IMR-90 (cell line): ENCODE measurements at regions not wholly inside any gene's neighbourhood (a gene's known extent, or its start where the extent isn't known, plus 50 kb on each side); places are given as distances from the start of the nearest gene placed in this dataset.

Source experiments
- ATAC-seq: fragments of 200-7000 bp; cut with Tn5 transposase; 2 replicates; pipeline ENCODE4 v1.9.1; 2020; ENCODE audit warnings: low read depth, mild to moderate bottlenecking, moderate library complexity
- BruUV-seq: library from RNA; stranded (reverse); fragments of 400-500 nt; replicated peaks from 2 replicates; lab custom pipeline; 2021; lab: Mats Ljungman, UMichigan
- CTCF ChIA-PET: fragments of 300-600 bp; formaldehyde crosslinking; extraction: SDS; loops from one replicate; lab custom pipeline; 2021; ENCODE audit warnings: antibody characterized with exemption; lab: Yijun Ruan, JAX
- POLR2A ChIA-PET: fragments of 300-600 bp; sonication (Branson Sonifier 250); formaldehyde crosslinking; loops from one replicate; lab custom pipeline; 2022; ENCODE audit warnings: antibody characterized with exemption; ENCODE audit not compliant: unreplicated experiment; lab: Charles Lee
- DNase-seq: peaks from one replicate; pipeline ENCODE4 v3.0.0; 2013
- H2AFZ ChIP-seq: replicated peaks from 2 replicates; pipeline ENCODE3; 2013; ENCODE audit warnings: low read length, mild to moderate bottlenecking; ENCODE audit not compliant: poor library complexity
- H2AK5ac ChIP-seq: 2 replicates; pipeline ENCODE4 v1.6.1; 2013; ENCODE audit warnings: low read depth, low read length, inconsistent platforms
- H2AK9ac ChIP-seq: replicated peaks from 2 replicates; pipeline ENCODE3; 2013; ENCODE audit warnings: mild to moderate bottlenecking, low read depth, low read length, moderate library complexity; ENCODE audit not compliant: poor library complexity
- H2BK120ac ChIP-seq: 2 replicates; pipeline ENCODE4 v1.6.1; 2013; ENCODE audit warnings: low read depth, low read length, inconsistent platforms
- H2BK15ac ChIP-seq: 3 replicates; pipeline ENCODE4 v1.6.1; 2013; ENCODE audit warnings: low read depth, low read length, inconsistent platforms
- H2BK20ac ChIP-seq: 2 replicates; pipeline ENCODE4 v1.6.1; 2013; ENCODE audit warnings: low read depth, mild to moderate bottlenecking, inconsistent platforms, low read length, moderate library complexity
- H2BK5ac ChIP-seq: 2 replicates; pipeline ENCODE4 v1.6.1; 2013; ENCODE audit warnings: mild to moderate bottlenecking, low read depth, low read length, inconsistent platforms; ENCODE audit not compliant: poor library complexity, severe bottlenecking
- H3K14ac ChIP-seq: replicated peaks from 2 replicates; pipeline ENCODE4 v1.6.1; 2013; ENCODE audit warnings: low read depth, low read length, inconsistent platforms
- H3K18ac ChIP-seq: 2 replicates; pipeline ENCODE4 v1.6.1; 2013; ENCODE audit warnings: low read depth, low read length, control low read depth
- H3K23ac ChIP-seq: 2 replicates; pipeline ENCODE4 v1.6.1; 2013; ENCODE audit warnings: low read depth, low read length, inconsistent platforms
- H3K27ac ChIP-seq: 2 replicates; pipeline ENCODE4 v1.5.1; 2013; ENCODE audit warnings: mild to moderate bottlenecking, control low read depth, low read length; ENCODE audit not compliant: insufficient read depth
- H3K27me3 ChIP-seq: 2 replicates; pipeline ENCODE4 v1.6.1; 2013; ENCODE audit warnings: low read length; ENCODE audit not compliant: control insufficient read depth, insufficient read depth
- H3K36me3 ChIP-seq: 2 replicates; pipeline ENCODE4 v1.6.1; 2013; ENCODE audit warnings: low read length, mixed read lengths; ENCODE audit not compliant: control insufficient read depth, insufficient read depth
- H3K4ac ChIP-seq: 2 replicates; pipeline ENCODE4 v1.6.1; 2013; ENCODE audit warnings: low read depth, low read length, inconsistent platforms
- H3K4me1 ChIP-seq: 2 replicates; pipeline ENCODE4 v1.6.1; 2013; ENCODE audit warnings: low read length, mixed read lengths; ENCODE audit not compliant: control insufficient read depth, insufficient read depth
- H3K4me2 ChIP-seq: 2 replicates; pipeline ENCODE4 v1.6.1; 2013; ENCODE audit warnings: low read depth, mild to moderate bottlenecking, control low read depth, low read length, moderate library complexity
- H3K4me3 ChIP-seq: 2 replicates; pipeline ENCODE4 v1.5.1; 2013; ENCODE audit warnings: low read depth, mild to moderate bottlenecking, control low read depth, low read length, moderate library complexity; ENCODE audit not compliant: insufficient read depth
- H3K56ac ChIP-seq: 2 replicates; pipeline ENCODE4 v1.6.1; 2013; ENCODE audit warnings: low read length, inconsistent platforms; ENCODE audit not compliant: insufficient read depth; ENCODE audit errors: extremely low read depth
- H3K79me1 ChIP-seq, 2 experiments: 2 replicates each; pipeline ENCODE4 v1.6.1; 2013; ENCODE audit warnings: low read length in 2 of 2, inconsistent platforms in 1 of 2, low read depth in 1 of 2
- H3K9ac ChIP-seq: 2 replicates; pipeline ENCODE4 v1.6.1; 2013; ENCODE audit warnings: low read depth, low read length, control low read depth
- H3K9me1 ChIP-seq: 2 replicates; pipeline ENCODE4 v1.6.1; 2013; ENCODE audit warnings: low read length, inconsistent platforms; ENCODE audit not compliant: insufficient read depth
- H3K9me3 ChIP-seq: 2 replicates; pipeline ENCODE4 v1.6.1; 2013; ENCODE audit warnings: low read length; ENCODE audit not compliant: control insufficient read depth, insufficient read depth
- H4K20me1 ChIP-seq: 2 replicates; pipeline ENCODE4 v1.6.1; 2013; ENCODE audit warnings: low read length, inconsistent platforms; ENCODE audit not compliant: insufficient read depth
- H4K5ac ChIP-seq: 2 replicates; pipeline ENCODE4 v1.6.1; 2013; ENCODE audit warnings: mild to moderate bottlenecking, low read depth, low read length, control low read depth
- H4K8ac ChIP-seq, 2 experiments: 2 replicates each; pipeline ENCODE4 v1.6.1; 2013; ENCODE audit warnings: low read depth in 2 of 2, low read length in 2 of 2, control low read depth in 1 of 2, inconsistent platforms in 1 of 2
- H4K91ac ChIP-seq: 2 replicates; pipeline ENCODE4 v1.6.1; 2013; ENCODE audit warnings: low read depth, low read length, inconsistent platforms; ENCODE audit not compliant: insufficient read depth
- BHLHE40 ChIP-seq: fragments of 150-350 bp; IDR thresholded peaks from 2 replicates; pipeline ENCODE4 v1.6.1; 2016; ENCODE audit warnings: mild to moderate bottlenecking, low read depth, low read length
- CEBPB ChIP-seq: IDR thresholded peaks from 2 replicates; pipeline ENCODE4 v1.6.1; 2012; ENCODE audit warnings: low read depth, low read length, improper control_type of control experiment
- MAFK ChIP-seq: IDR thresholded peaks from 2 replicates; pipeline ENCODE4 v1.6.1; 2012; ENCODE audit warnings: low read depth, low read length, improper control_type of control experiment
- RAD21 ChIP-seq: IDR thresholded peaks from 2 replicates; pipeline ENCODE4 v1.6.1; 2012; ENCODE audit warnings: low read length, improper control_type of control experiment
- RFX5 ChIP-seq: IDR thresholded peaks from 2 replicates; pipeline ENCODE4 v1.8.0; 2012; ENCODE audit warnings: low read depth, mild to moderate bottlenecking, low read length, moderate library complexity
- SMC3 ChIP-seq: fragments of 150-350 bp; IDR thresholded peaks from 2 replicates; pipeline ENCODE4 v1.6.1; 2016; ENCODE audit warnings: low read depth, mild to moderate bottlenecking, antibody characterized with exemption, low read length, moderate library complexity
- WGBS, 2 experiments: methylation state at CpG; one replicate each; pipeline versions ENCODE4 v1.1.5 to v1.1.7; 2013; ENCODE audit warnings: missing lambda C conversion rate in 2 of 2; ENCODE audit not compliant: insufficient read length in 1 of 2; ENCODE audit errors: extremely low coverage in 2 of 2; 5-methylcytosine and 5-hydroxymethylcytosine counted together
- dilution Hi-C: fragments of 300-500 bp; cut with HindIII; formaldehyde crosslinking; loops from one replicate; pipeline ENCODE4 v1.14.3; 2018; ENCODE audit warnings: low sequenced_read_pairs; ENCODE audit not compliant: unreplicated experiment
- in situ Hi-C: fragments of 300-500 bp; cut with MboI; formaldehyde crosslinking; loops from 3 replicates; pipeline ENCODE4 v1.14.3; 2019; ENCODE audit warnings: low sequenced_read_pairs, inconsistent platforms, mixed read lengths
- intact Hi-C: fragments of 100-400 bp; cut with micrococcal nuclease; formaldehyde crosslinking; loops from 2 replicates; pipeline ENCODE4 v1.10.0; 2022

DNA sequence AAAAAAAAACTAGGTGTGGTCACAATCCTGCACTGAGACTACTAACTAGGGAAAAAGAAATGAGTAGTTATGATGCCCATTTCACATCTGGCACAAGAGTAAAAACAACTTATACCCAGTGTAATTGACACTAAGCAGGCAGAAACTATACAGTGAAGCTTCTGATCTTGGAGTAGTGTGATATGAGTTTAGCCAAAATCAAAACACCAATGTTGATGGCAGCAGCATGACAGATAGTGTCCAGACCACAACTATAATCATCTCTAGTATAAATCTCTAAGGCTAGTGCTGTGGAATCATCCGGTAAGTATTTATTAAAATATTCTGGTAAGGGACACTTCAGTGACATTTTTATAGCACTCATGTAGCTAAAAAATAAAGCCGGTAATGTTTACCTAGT is 108.5 kb upstream of the EPHA6 start:
- H3K4ac ChIP-seq: no peak overlapping the region
- H3K27ac ChIP-seq: no peak overlapping the region
- CTCF ChIA-PET: no interaction called here
- no peak overlapping the region for H3K9ac ChIP-seq
- H3K4me1 ChIP-seq: no peaks in the 10 kb centered on the region
- H3K4me2 ChIP-seq: no peak overlapping the region
- POLR2A ChIA-PET: no interaction called here
- no peaks in the 10 kb centered on the region for H3K36me3 ChIP-seq
- intact Hi-C loops: no loop called here
- H2BK120ac ChIP-seq: no peak overlapping the region
- DNase-seq (no peak), ATAC-seq (no peak)
- H3K79me1 ChIP-seq: no peaks in the 10 kb centered on the region
- H3K4me3 ChIP-seq: no peak overlapping the region
- dilution Hi-C loops: no loop called here
- no peaks in the 10 kb centered on the region for H3K9me1 ChIP-seq
- WGBS, 2 experiments: no CpG with 5 or more reads among the region's 2 CpGs
- in situ Hi-C loops: no loop called here
- H3K9me3 ChIP-seq: peaks cover 15% of the 10 kb centered on the region; the same call in 1 of the 2 replicates
- no peak overlapping the region for H4K5ac ChIP-seq
- H3K14ac ChIP-seq: no peak overlapping the region
- no peak overlapping the region for H4K91ac ChIP-seq
- no peak overlapping the region for H2BK15ac ChIP-seq
- H3K56ac ChIP-seq: no peak overlapping the region
- H2AK9ac ChIP-seq: no peak overlapping the region
- H2AK5ac ChIP-seq: no peak overlapping the region
- H4K8ac ChIP-seq: no peak overlapping the region
- no peak overlapping the region for H2BK20ac ChIP-seq
- H3K23ac ChIP-seq: no peak overlapping the region
- H2BK5ac ChIP-seq: no peak overlapping the region
- no peak for TF ChIP-seq SMC3
- no peak for TF ChIP-seq BHLHE40
- no peak for TF ChIP-seq RAD21
- TF ChIP-seq CEBPB: no peak
- TF ChIP-seq RFX5: no peak
- no peak for TF ChIP-seq MAFK
- no peak overlapping the region for H3K18ac ChIP-seq
- no peak overlapping the region for H2AFZ ChIP-seq
- no peaks in the 10 kb centered on the region for H4K20me1 ChIP-seq
- H3K27me3 ChIP-seq: no peaks in the 10 kb centered on the region
- no TSS peak for BruUV-seq
